Cardiac muscle cell (in vitro differentiated cells and primary cell): ENCODE measurements at regions not wholly inside any gene's neighbourhood (a gene's known extent, or its start where the extent isn't known, plus 50 kb on each side); places are given as distances from the start of the nearest gene placed in this dataset.

Source experiments
- DNase-seq, 2 donors: peaks; one replicate each; pipeline versions ENCODE4 v3.0.0 to v3.0.0-alpha.2; 2010 to 2017; ENCODE audit warnings: low read depth in 1 of 2, low spot score in 1 of 2
- H3K27ac ChIP-seq: fragments of 200-600 bp; sonication (generic); 2 replicates; pipeline ENCODE4 v1.5.1; 2016
- H3K27me3 ChIP-seq: fragments of 200-600 bp; sonication (generic); 2 replicates; pipeline ENCODE4 v1.6.0; 2016; ENCODE audit warnings: control low read depth
- H3K36me3 ChIP-seq: fragments of 200-600 bp; sonication (generic); 2 replicates; pipeline ENCODE4 v1.5.1; 2016; ENCODE audit warnings: control low read depth
- H3K4me1 ChIP-seq: fragments of 200-600 bp; sonication (generic); 2 replicates; pipeline ENCODE4 v1.8.1; 2017; ENCODE audit warnings: low read depth, mild to moderate bottlenecking, mixed run types
- H3K4me3 ChIP-seq: fragments of 200-600 bp; sonication (generic); 2 replicates; pipeline ENCODE4 v1.5.1; 2016; ENCODE audit warnings: mild to moderate bottlenecking
- H3K9me3 ChIP-seq: fragments of 200-600 bp; sonication (generic); 2 replicates; pipeline ENCODE4 v1.5.1; 2017; ENCODE audit warnings: low read depth, mild to moderate bottlenecking, control low read depth
- CTCF ChIP-seq: IDR thresholded peaks from 2 replicates; pipeline ENCODE4 v1.5.1; 2012; ENCODE audit warnings: low read depth, mild to moderate bottlenecking, low read length

- no peak overlapping the region for H3K4me3 ChIP-seq
- TF ChIP-seq CTCF, result no peak
- DNase-seq, result no peak
- no peak overlapping the region for H3K27ac ChIP-seq
- H3K36me3 ChIP-seq, result no peaks in the 10 kb centered on the region
- peaks cover 11% of the 10 kb centered on the region for H3K27me3 ChIP-seq
- H3K9me3 ChIP-seq, result no peaks in the 10 kb centered on the region
- H3K4me1 ChIP-seq, result no peaks in the 10 kb centered on the region
Observed at GRCh38 chr2:176470713-176471112, 201.5 kb downstream of the MTX2 start.

- Histone ChIP-seq H3K4me3 (no peak overlapping the region), H3K27ac (no peak overlapping the region), H3K9me3 (no peaks in the 10 kb centered on the region), H3K27me3 (peaks cover 11% of the 10 kb centered on the region), H3K36me3 (no peaks in the 10 kb centered on the region), H3K4me1 (no peaks in the 10 kb centered on the region)
- no peak for DNase-seq
- TF ChIP-seq CTCF, result no peak
Observed at GRCh38 chr2:176471949-176472348, 202.7 kb downstream of the MTX2 start.

GRCh38 chr2:176473177-176473576 is 203.9 kb downstream of the MTX2 start:
- Histone ChIP-seq H3K27ac (no peak overlapping the region), H3K36me3 (no peaks in the 10 kb centered on the region), H3K4me1 (no peaks in the 10 kb centered on the region), H3K27me3 (peaks cover 11% of the 10 kb centered on the region), H3K4me3 (no peak overlapping the region), H3K9me3 (no peaks in the 10 kb centered on the region)
- no peak for TF ChIP-seq CTCF
- DNase-seq, result peak in 1 of 2 donors; percentile 48

- Histone ChIP-seq H3K4me1 (no peaks in the 10 kb centered on the region), H3K36me3 (no peaks in the 10 kb centered on the region), H3K4me3 (no peak overlapping the region), H3K9me3 (no peaks in the 10 kb centered on the region), H3K27ac (no peak overlapping the region), H3K27me3 (peaks cover 11% of the 10 kb centered on the region)
- TF ChIP-seq CTCF, result no peak
- no peak for DNase-seq
Observed at GRCh38 chr2:176473851-176474250, 204.6 kb downstream of the MTX2 start.

GRCh38 chr2:176477336-176477735 is 208.1 kb downstream of the MTX2 start:
- Histone ChIP-seq H3K27me3 (peaks cover 12% of the 10 kb centered on the region), H3K4me3 (no peak overlapping the region), H3K36me3 (no peaks in the 10 kb centered on the region), H3K4me1 (no peaks in the 10 kb centered on the region), H3K9me3 (no peaks in the 10 kb centered on the region), H3K27ac (no peak overlapping the region)
- no peak for DNase-seq
- no peak for TF ChIP-seq CTCF

- Histone ChIP-seq H3K27me3 (peaks cover 28% of the 10 kb centered on the region), H3K4me1 (no peaks in the 10 kb centered on the region), H3K27ac (no peak overlapping the region), H3K4me3 (no peak overlapping the region), H3K9me3 (no peaks in the 10 kb centered on the region), H3K36me3 (no peaks in the 10 kb centered on the region)
- no peak for DNase-seq
- no peak for TF ChIP-seq CTCF
Observed at GRCh38 chr2:176479961-176480360, 210.7 kb downstream of the MTX2 start.
